ENCODE measurements at regions not wholly inside any gene's neighbourhood (a gene's known extent, or its start where the extent isn't known, plus 50 kb on each side); places are given as distances from the start of the nearest gene placed in this dataset.
"Not testable (repeated sequence)": the region's sequence is repeated elsewhere in the genome, so short reads cannot be mapped to it uniquely, and the experiment has no call there.

- no peaks in the 10 kb centered on the region for H3K4me1 ChIP-seq (ENCODE audit: control insufficient read depth in 1 of 2, insufficient read depth in 2 of 2, low read length in 2 of 2)
- TF ChIP-seq, protein P1, sequence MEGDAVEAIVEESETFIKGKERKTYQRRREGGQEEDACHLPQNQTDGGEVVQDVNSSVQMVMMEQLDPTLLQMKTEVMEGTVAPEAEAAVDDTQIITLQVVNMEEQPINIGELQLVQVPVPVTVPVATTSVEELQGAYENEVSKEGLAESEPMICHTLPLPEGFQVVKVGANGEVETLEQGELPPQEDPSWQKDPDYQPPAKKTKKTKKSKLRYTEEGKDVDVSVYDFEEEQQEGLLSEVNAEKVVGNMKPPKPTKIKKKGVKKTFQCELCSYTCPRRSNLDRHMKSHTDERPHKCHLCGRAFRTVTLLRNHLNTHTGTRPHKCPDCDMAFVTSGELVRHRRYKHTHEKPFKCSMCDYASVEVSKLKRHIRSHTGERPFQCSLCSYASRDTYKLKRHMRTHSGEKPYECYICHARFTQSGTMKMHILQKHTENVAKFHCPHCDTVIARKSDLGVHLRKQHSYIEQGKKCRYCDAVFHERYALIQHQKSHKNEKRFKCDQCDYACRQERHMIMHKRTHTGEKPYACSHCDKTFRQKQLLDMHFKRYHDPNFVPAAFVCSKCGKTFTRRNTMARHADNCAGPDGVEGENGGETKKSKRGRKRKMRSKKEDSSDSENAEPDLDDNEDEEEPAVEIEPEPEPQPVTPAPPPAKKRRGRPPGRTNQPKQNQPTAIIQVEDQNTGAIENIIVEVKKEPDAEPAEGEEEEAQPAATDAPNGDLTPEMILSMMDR (IDR thresholded peaks at IDR 0.05): no peak
- peaks cover 0 to 8% (median 2%) of the 10 kb centered on the region in 7 donors for H3K9me3 Mint-ChIP-seq
- H3K36me3 ChIP-seq (replicated peaks in 1 of 2; ENCODE audit: control insufficient read depth in 1 of 2, insufficient read depth in 2 of 2, low read length in 2 of 2): no peaks in the 10 kb centered on the region
- no peaks in the 10 kb centered on the region for H3K79me2 ChIP-seq (ENCODE audit: insufficient read depth, low read length)
- no peaks in the 10 kb centered on the region for H3K4me1 Mint-ChIP-seq
- H2AFZ ChIP-seq (ENCODE audit: insufficient read depth, low read depth, low read length, poor library complexity, severe bottlenecking): no peak overlapping the region
- no peak overlapping the region for H3K4me3 ChIP-seq (replicated peaks in 1 of 3; ENCODE audit: low read depth in 2 of 3, low read length in 3 of 3)
- H3K36me3 Mint-ChIP-seq: no peaks in the 10 kb centered on the region
- no peak overlapping the region for H3K4me3 Mint-ChIP-seq
- no peak overlapping the region for H3K27ac ChIP-seq (ENCODE audit: low read depth in 1 of 2, low read length in 2 of 2)
- WGBS (ENCODE audit: insufficient coverage): 89% methylated on average over 2 of the region's 2 CpGs
- intact Hi-C loops (cut with micrococcal nuclease): no loop called here
- no peak overlapping the region for H3K4me2 ChIP-seq (replicated peaks; ENCODE audit: extremely low read depth, low read length, poor library complexity, severe bottlenecking)
- no peaks in the 10 kb centered on the region for H4K20me1 ChIP-seq (ENCODE audit: insufficient read depth, low read length)
- H3K9me3 ChIP-seq (replicated peaks in 1 of 2; ENCODE audit: control insufficient read depth in 1 of 2, insufficient read depth in 1 of 2, low read length in 2 of 2): peaks cover 0 to 2% of the 10 kb centered on the region in 2 donors
- H3K27me3 Mint-ChIP-seq (ENCODE audit: low read depth in 3 of 3): no peaks in the 10 kb centered on the region
- H3K27ac Mint-ChIP-seq: no peak overlapping the region
- no peak for DNase-seq
- H3K27me3 ChIP-seq (ENCODE audit: control insufficient read depth in 2 of 2, insufficient read depth in 2 of 2, low read length in 2 of 2): no peaks in the 10 kb centered on the region
- H3K9ac ChIP-seq (ENCODE audit: insufficient read depth, low read length, poor library complexity, severe bottlenecking): no peak overlapping the region
Observed at GRCh38 chr3:73827204-73827603, 202.5 kb upstream of the PDZRN3 start.

DNA sequence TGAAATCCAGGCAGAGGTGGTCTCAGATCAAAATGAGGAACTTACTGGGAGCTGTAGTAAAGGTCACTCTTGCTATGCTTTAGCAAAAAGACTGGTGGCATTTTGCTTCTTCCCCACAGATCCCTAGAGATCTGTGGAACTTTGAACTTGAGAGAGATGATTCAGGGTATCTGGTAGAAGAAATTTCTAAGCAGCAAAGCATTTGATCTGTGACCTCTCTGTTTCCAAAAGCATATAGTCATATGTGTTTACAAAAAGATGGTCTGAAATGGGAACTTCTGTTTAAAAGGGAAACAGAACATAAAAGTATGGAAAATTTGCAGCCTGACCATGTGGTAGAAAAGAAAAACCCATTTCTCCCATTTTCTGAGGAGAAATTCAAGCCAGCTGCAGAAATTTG, 196.2 kb upstream of the PDZRN3 start:
- H3K27ac ChIP-seq (ENCODE audit: low read depth in 1 of 2, low read length in 2 of 2); H3K4me1 ChIP-seq (ENCODE audit: control insufficient read depth in 1 of 2, insufficient read depth in 2 of 2, low read length in 2 of 2); H3K27ac Mint-ChIP-seq; H3K4me3 Mint-ChIP-seq; H3K36me3 ChIP-seq (replicated peaks in 1 of 2; ENCODE audit: control insufficient read depth in 1 of 2, insufficient read depth in 2 of 2, low read length in 2 of 2); DNase-seq; intact Hi-C loops (cut with micrococcal nuclease); H3K9ac ChIP-seq (ENCODE audit: insufficient read depth, low read length, poor library complexity, severe bottlenecking); H3K27me3 ChIP-seq (ENCODE audit: control insufficient read depth in 2 of 2, insufficient read depth in 2 of 2, low read length in 2 of 2); H3K79me2 ChIP-seq (ENCODE audit: insufficient read depth, low read length); H2AFZ ChIP-seq (ENCODE audit: insufficient read depth, low read depth, low read length, poor library complexity, severe bottlenecking); H3K36me3 Mint-ChIP-seq; H3K4me3 ChIP-seq (replicated peaks in 1 of 3; ENCODE audit: low read depth in 2 of 3, low read length in 3 of 3); H4K20me1 ChIP-seq (ENCODE audit: insufficient read depth, low read length); H3K4me2 ChIP-seq (replicated peaks; ENCODE audit: extremely low read depth, low read length, poor library complexity, severe bottlenecking); H3K4me1 Mint-ChIP-seq; H3K27me3 Mint-ChIP-seq (ENCODE audit: low read depth in 3 of 3): not testable (repeated sequence)
- H3K9me3 ChIP-seq (replicated peaks in 1 of 2; ENCODE audit: control insufficient read depth in 1 of 2, insufficient read depth in 1 of 2, low read length in 2 of 2): peaks cover 10 to 14% of the 10 kb centered on the region in 2 donors
- H3K9me3 Mint-ChIP-seq: peaks cover 2 to 17% (median 7%) of the 10 kb centered on the region in 7 donors

All from CD14-positive monocyte (primary cell).